Epidermal melanocyte (primary cell): ENCODE measurements at regions not wholly inside any gene's neighbourhood (a gene's known extent, or its start where the extent isn't known, plus 50 kb on each side); places are given as distances from the start of the nearest gene placed in this dataset.
A peak's percentile ranks its signal among the peaks of the same experiment; 100 is the strongest.
"Not testable (repeated sequence)": the region's sequence is repeated elsewhere in the genome, so short reads cannot be mapped to it uniquely, and the experiment has no call there.

Source experiments
- DNase-seq: peaks from one replicate; pipeline ENCODE4 v3.0.0; 2011; ENCODE audit warnings: low spot score; ENCODE audit not compliant: insufficient read length

DNA sequence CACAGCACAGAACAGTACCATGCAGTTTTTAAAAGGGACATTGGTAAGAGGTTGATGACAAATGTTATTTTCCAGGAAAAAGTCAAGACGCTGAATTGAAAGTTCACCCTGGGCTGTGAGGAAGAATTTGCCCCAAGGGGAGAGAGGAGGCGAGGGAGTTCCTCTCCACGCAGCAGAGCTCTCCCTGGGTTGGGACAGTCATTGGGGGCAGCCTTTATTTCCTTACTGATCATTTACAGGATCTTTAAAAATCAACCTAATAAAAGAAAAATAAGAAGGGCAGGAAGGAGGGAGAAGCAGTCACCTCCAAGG lies 49.9 kb upstream of the WNT7B start:
- no peak for DNase-seq

DNA sequence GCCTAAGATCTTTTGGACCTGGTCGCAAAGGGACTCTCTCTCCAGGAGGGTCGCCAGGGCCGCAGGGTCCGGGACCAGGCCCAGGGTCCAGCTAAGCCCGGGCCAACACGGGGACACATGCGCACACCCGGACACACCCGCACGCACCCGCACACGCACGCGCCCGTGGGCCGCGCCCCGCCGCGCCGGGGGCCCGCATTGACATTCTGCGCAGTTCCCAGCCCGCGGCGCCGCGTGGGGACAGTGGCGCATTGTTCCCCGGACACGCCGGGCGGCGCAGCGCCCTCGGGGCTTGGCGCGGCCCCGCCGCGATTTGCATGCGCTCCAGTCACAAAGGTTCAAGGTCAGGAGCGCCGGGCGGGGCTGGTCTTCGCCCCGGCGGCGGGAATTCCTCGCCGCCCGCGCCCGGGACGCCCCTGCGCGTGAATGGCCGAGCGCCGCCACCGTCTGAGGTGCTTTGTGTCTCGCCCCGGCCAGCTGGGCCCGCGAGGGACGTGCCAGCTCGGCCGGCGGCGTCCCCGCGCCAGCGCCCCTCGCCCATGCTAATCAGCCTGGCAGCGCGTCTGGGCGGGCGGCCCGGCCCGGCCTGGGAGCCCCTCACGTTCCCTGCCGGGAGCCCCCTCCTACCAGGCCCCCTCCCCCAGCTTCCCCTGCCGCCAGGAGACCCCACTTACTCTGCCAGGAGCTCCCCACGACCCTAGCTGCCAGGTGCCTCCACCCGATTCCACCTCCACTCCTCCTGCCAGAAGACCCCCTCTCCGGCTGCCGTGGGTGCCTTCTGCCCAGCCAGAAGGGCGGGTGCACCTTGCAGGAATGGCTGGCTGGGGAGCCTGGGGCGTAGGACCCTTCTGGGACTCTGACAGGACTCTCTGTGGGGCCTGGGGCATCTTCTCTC lies 50.5 kb upstream of the WNT7B start:
- DNase-seq, result peak; percentile 77

DNA sequence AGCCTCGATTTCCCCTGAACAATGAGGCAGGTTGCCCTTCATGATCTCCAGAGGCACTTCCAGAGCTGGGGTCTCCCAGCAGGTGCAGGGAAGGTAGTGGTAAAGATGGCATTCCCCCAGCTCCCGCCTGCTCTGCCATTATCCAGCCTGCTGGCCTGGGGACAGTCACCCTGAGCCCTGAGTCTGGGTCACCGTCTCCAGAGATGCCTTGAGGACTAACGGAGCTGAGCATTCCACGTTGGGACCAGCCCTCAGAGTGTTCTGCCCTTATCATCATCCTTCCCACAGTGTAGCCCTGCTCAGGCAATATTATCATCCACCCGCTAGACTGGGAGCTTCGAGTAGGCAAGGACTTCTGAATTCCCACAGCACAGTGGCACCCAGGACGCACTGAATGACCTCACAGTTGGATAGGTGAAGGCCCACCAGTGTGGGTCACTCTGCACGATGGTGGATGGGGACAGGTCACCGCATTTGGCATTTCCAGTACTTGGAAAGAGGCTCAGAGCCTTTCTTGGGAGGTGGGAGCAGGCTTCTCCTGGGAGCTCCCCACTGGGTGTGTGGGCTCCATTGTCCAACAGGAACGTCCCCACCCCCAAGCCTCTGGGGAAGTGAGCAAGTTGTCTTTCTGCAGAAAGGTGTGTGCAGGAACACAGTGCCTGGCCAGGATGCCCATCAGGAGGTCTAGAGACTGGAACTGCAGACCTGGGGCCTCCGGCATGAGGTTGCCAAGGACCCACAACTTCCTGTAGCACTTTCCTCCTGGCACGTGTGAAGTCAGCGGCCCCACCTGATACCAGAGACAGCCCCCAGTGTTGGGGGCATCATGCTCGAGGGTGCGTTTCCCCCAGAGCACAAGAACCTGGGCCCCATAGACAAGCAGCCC lies 51.4 kb upstream of the WNT7B start:
- DNase-seq, result no peak

DNA sequence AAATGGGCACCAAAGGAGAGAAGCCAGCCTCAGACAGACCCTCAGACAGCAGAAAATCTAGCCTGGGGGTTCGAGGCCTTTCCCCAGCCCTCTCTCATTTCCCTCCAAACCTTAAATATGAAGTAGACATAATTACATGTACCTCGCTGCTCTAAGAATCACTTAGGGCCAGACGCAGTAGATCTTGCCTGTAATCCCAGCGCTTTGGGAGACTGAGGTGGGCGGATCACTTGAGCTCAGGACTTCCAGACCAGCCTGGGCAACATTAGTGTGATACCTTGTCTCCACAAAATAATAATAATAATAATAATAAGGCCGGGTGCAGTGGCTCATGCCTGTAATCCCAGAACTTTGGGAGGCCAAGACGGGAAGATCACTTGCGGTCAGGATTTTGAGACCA lies 52.1 kb upstream of the WNT7B start:
- no peak for DNase-seq

DNA sequence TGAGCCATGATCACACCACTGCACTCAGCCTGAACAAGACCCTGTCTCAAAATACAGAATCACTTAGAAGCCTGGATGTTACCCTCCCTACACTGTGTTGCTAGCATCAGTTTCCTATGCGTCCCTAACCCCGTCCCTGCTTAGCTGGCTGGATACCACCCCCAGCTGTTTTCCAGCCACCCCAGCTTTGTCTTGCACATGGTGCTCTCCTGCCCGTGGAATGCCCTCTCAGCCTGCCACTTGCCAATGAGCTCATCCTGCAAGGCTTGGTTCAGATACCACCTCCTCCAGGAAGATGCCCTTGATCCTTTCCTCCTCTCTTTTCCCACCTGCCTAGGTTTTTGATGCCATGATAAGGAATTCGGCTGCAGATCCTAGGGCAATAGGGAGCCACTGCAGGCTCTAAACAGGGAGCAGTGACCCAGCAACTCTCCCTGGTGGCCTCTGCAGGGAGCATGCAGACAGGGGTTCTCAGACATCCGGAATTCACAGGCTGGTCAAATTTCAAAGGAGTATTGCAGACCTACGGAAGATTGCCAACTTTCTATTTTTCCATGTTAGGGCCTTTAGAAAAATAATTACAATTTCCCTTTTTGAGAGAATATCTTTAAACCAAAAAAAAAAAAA lies 52.7 kb upstream of the WNT7B start:
- no peak for DNase-seq

DNA sequence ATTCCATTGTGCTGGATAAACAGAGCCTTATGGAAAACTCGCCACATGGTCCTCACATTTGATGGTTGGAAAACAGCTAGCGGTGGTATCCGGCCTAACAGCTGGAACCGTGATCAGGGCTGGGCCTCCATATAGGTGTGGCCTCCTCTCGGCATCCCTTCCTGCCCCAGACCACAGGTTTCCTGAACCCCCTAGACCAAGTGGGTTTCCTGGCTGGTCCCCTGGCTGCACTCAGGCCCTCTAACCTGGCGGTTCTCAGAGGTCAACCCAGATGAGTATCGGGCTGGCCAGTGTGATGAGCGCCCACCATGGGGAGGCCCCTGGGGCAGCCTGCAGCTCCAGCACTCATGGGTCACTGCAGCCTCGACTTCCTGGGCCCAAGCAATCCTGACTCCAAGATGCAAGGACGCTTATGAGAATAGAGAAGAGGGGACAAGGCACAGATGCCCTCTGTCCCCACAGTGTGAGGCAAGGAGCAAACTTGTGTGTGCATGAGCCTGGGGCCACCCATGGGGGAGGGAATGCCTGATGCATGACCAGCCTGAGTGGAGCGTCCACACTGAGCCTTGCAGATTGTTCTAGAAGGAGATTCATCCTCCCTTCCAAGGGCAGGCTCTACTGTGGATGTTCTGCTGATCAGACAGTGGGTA lies 53.4 kb upstream of the WNT7B start:
- no peak for DNase-seq

DNA sequence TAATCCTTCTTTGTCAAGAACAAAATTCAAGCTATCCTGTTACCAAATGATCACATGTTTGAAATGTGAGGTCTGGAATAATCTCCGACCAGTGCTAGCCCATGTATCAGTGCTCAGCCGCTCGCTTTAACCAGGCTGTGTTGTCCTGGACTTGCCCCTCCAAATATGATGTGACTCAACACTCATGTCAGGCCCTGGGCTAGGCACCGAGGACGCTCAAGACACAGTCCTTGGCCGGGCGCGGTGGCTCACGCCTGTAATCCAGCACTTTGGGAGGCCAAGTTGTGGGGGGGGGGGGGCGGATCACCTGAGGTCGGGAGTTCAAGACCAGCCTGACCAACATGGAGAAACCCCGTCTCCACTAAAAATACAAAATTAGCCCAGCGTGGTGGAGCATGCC lies 54.1 kb upstream of the WNT7B start:
- DNase-seq, result no peak

DNA sequence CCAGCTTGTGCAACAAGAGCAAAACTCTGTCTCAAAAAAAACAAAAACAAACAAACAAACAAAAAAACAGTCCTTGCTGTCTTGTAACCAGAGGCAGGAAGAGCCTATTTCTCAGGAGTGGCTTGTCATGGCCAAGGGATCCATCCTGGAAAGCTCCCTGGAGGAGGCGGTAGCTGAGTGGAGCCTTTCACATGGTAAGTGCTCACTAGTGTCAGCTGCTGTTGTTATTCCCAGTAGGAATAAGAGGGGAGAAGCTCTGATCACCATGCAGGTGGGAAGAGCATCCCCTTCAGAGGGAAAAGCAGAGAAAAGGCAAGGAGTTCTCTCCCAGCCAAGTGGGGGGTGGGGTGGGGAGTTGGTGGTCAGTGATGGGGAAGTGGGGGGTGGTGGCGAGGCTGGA lies 54.6 kb upstream of the WNT7B start:
- DNase-seq, result no peak

DNA sequence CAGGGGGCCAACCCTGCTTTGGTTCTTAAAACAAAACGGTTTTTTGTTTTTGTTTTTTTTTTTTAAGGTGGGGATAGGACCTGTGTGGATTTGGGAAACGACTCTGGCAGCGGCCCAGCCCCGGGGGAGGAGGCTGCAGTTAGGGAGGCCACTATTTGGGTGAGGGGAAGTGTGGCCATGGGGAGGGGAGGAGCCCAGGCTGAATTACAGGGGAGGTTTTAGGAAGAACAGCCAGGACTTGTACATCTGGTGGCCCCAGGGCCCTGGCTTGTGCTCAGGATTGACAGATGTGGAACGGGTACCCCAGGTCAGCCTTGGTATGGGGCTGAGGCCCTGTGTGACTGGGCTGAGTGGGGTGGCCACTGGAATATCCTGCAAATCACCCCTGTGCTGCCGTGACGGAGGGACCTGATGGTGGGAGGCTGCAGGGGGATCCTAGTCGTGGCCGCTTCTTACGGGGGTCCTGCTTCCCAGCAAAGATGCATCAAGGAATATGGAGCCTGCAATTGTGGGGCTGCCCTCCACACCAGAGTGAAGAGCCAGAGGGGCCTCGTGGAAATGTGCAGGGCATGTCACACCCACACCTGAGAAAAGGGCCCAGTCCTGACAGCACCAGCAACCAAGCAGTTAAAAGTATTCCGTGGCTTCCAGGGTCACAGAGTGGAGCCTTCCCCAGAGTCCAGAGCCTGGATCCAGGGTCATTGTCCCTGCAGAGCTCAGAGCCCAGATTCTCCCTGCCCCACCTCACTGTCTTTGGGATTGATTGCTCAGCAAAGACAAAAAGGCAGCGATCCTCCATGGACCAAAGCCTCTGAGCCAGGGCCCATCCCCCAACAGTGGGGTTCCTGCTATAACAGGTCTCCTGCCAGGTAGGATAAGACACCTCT lies 55.2 kb upstream of the WNT7B start:
- DNase-seq, result no peak

DNA sequence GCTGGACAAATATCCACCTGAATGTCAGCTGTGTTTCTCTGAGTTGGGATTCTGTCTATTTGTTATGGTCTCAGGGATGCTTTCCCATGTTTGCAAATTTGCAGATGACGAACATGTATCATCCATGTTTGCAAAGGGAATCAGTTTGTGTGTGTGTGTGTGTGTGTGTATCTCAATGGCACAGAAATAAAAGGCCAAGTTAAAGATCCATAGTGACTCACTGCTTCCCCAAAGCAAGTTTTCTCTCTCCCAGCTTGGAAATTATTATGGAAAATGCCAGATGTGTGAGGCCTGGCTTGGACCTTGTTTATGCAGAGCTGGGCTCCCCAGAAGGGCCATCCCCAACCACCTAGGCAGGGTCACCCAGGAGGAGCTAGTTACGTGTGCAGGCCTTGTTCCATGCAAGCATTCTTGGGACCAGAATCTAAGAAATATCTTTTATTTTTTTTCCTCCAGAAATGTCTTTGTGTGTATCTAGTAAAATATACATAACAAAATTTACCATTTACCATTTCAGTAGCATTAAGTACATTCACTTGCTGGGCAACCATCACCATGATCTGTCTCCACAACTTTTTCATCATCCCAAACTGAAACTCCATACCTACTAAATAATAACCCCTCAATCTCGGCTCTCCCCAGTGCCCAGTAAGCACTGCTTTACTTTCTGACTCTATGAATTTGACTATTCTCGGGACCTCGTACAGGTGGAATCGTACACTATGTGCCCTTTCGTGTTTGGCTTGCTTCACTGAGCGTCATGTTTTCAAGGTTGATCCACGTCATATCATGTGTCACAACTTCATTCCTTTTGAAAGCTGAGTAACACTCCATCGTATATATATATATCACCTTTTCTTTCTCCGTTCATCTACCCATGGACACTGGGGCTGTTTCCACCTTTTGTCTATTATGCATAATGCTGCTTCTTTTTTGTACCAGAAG lies 56.6 kb upstream of the WNT7B start:
- DNase-seq, result no peak

DNA sequence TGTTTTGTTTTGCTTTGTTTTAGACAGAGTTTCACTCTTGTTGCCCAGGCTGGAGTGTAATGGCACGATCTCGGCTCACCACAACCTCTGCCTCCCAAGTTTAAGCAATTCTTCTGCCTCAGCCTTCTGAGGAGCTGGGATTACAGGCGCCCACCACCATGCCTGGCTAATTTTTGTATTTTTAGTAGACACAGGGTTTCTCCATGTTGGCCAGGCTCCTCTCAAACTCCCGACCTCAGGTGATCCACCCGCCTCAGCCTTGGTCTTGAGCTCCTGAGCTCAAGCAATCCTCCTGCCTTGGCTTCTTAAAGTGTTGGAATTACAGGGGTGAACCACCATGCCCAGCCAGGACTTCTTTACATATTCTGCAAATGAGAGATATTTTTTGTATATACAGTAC lies 57.5 kb upstream of the WNT7B start:
- not testable (repeated sequence) for DNase-seq

DNA sequence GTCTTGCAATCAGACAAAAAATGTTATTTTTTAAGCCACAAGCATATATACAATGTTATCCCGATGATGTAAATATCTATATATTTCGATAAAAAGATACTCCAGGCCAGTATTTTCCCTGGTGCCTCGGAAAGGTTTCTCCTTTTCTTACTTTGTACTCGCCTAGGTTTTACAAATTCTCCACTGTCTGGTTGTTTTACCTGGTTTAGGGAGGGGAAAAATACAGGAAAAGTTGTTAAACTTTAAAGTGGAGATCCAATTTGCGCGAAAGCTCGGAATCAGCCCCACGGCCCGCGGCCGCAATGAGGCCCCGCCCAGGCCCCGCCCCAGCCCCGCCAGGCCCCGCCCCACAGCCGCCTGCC lies 58.4 kb upstream of the WNT7B start:
- DNase-seq, result no peak

DNA sequence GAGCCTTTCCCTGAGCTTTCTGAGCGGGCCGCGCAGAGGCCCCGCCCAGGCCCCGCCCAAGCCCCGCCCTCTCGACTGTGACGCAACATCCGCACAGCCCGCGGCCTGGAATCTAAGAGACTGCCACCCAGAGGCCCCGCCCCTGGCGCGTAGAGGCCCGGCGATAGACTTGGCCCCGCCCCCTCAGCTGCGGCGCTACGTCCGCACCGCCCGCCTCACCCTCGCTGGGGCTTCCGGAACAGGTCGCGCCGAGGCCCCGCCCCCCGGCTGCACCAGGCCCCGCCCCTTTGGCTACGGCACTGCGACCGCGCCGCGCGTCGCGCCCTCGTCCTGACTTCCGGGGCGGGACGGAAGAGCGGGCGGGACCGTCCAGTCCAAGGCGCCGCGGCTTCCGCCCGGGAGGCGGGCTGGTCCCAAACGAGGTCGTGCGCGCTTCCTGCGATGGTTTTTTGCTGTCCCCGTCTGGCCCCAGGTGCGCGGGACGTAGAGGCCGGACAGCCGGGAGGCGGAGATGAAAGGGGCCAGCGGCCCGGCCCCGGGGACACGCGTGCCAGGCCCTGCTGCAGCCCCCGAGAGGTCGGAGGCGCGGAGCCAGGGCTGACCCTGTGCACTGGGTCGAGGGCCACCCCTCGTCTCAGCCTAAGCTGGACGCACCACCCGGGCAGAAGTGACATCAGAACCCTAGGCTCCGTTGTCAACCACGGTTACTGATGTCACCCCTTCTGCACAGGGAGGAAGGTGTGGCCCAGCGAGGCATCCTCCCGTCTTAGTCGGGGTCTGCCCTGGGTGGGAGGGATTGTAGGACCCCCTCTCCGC lies 59.0 kb upstream of the WNT7B start:
- peak; percentile 99 for DNase-seq

DNA sequence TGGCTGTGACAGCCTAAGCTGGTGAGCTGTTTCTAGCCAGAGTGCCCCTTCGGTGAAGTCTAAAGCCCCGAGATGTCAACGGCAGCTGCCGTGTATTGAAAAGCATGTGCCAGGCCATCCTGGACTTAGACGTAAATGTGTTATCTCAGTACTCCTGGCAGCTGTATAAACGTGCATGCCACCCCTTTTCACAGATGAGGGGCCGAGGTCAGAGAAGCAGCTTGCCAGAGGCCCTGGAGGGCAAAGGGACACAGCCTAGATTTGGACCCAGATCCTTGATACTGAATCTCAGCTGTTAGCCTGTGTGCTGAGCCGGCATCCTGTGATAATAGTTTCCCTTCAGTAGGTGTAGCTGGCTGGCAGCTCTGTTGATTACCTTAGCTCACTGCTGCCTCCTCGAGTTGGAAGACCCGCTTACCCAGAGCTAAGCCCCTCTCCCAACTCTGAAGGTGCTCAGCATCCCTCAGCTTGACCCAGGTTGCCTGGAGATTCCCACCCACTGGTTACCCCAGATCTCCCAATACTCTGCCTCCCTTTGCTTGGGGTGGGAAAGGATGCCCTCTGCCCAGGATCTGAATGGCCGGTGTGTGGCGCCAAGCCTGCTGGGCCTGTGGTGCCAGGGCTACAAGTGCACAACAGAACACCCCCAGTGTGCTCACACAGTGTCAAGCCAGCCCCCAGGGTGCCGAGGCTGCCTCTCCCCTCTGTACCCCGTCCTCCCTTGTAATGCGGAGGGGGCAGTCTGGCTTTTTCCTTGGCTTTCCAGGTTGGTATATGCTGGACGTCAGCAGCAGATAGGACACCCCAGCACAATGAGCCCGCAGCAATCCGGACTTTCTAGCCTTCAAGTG lies 59.8 kb upstream of the WNT7B start:
- DNase-seq, result no peak

DNA sequence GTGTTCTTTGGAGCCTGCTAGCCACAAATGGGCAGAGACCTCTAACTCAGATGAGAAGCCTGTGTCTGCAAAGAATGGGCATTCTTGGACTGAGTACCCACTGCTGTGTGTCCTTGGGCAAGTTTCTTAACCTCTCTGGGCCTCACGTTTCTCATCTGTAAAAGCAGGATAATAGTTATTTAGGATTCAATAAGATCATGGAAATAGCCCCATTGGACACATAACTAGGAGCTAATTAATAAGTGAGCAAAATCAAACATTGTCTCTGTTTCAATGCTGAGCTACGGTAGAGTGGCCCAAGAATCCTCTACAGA lies 61.2 kb upstream of the WNT7B start:
- no peak for DNase-seq

DNA sequence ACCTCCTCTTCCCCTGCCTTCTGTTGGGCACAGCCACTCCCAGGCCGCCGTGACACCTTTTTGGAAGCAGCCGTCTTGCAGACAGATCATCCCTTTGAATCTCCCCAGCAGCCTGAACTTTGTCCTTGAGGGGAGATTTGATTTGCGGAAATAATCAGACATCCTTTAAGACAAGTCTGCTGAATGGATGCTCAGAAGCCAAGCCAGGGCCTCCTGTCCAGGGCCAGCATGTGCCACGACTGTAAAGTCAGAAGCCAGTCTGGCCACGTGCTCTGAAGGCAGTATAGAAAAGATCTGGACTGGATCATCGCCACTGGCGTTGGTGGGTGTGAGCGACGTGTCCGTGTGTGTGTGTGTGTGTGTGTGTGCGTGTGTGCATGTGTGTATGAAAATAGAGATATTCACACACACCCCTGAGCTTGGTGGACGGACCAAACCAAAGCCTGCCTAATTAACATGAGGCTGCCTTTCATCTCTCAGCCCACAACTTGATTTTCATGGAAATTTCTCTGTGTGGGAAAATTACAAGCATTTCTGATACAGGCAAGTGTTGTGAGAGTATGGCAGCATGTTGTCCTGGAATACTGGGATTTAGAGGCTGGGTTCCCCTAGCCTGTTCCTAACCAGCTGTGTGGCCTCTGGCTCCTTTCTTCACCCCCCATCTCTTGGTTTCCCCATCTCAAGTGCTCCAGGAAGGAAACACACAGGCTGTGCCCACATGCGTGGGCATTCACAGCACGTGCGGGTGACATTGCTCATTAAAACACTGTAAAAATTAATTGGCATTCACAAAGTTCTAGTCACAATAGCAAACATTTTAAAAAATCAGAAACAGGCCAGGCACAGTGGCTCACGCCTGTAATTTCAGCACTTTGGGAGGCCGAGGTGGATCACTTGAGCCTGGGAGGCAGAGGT lies 61.8 kb upstream of the WNT7B start:
- no peak for DNase-seq

DNA sequence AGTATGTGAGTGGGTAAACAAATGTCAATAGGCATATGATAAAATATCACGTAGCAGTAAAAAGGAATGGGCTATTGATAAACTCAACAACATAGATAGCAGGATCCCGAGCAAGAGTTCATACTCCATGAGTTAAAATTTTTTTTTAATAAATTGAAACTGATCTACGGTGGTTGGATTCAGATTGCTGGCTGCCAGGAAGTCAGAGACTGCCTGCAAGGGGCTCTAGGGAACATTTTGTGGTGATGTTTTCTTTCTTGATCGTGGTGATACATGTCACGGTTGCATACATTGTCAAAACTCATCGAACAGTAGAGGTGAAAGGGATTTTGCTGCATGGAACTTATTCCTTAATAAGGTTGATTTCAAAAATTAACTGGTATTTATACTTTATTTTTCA lies 62.6 kb upstream of the WNT7B start:
- no peak for DNase-seq
